Kidney (tissue), 13 donors: ENCODE measurements at regions not wholly inside any gene's neighbourhood (a gene's known extent, or its start where the extent isn't known, plus 50 kb on each side); places are given as distances from the start of the nearest gene placed in this dataset.

Experiments used
- DNase-seq, 5 donors: peaks; one replicate each; pipeline ENCODE4 v3.0.0-alpha.2; 2013 to 2020
- FAIRE-seq: peaks from 2 replicates; lab custom pipeline; 2012; peaks lifted over from hg19 to GRCh38; lab: Jason Lieb, UNC
- H3K27ac ChIP-seq, 2 donors: one replicate each; pipeline ENCODE4 v1.7.0; 2013; ENCODE audit warnings: low read depth in 2 of 2, low read length in 2 of 2, inconsistent platforms in 1 of 2
- H3K27me3 ChIP-seq: one replicate; pipeline ENCODE4 v1.7.1; 2013; ENCODE audit warnings: low read length, inconsistent platforms; ENCODE audit not compliant: control insufficient read depth, insufficient read depth
- H3K36me3 ChIP-seq, 3 donors: one replicate each; pipeline versions ENCODE4 v1.7.0 to v1.7.1; 2013; ENCODE audit warnings: low read length in 3 of 3, control low read depth in 1 of 3, inconsistent platforms in 1 of 3; ENCODE audit not compliant: insufficient read depth in 3 of 3, control insufficient read depth in 2 of 3
- H3K4me1 ChIP-seq, 3 donors: one replicate each; pipeline versions ENCODE4 v1.7.0 to v1.7.1; 2013; ENCODE audit warnings: low read length in 3 of 3, inconsistent platforms in 1 of 3, low read depth in 1 of 3; ENCODE audit not compliant: control insufficient read depth in 2 of 3, insufficient read depth in 2 of 3
- H3K4me3 ChIP-seq, 3 donors: one replicate each; pipeline versions ENCODE4 v1.7.0 to v1.8.1; 2013; ENCODE audit warnings: low read length in 3 of 3, control low read depth in 1 of 3, inconsistent platforms in 1 of 3
- H3K9ac ChIP-seq, 3 donors: one replicate each; pipeline versions ENCODE4 v1.7.0 to v1.7.1; 2013; ENCODE audit warnings: low read length in 3 of 3, control low read depth in 1 of 3, inconsistent platforms in 1 of 3
- H3K9me3 ChIP-seq, 3 donors: one replicate each; pipeline versions ENCODE4 v1.7.0 to v1.7.1; 2013; ENCODE audit warnings: low read length in 3 of 3, control low read depth in 1 of 3, inconsistent platforms in 1 of 3; ENCODE audit not compliant: control insufficient read depth in 2 of 3, insufficient read depth in 1 of 3
- CTCF ChIP-seq: IDR thresholded peaks from 3 replicates; pipeline ENCODE4 v1.5.1; 2012; ENCODE audit warnings: mild to moderate bottlenecking, moderate library complexity, borderline replicate concordance; ENCODE audit not compliant: insufficient read depth; ENCODE audit errors: extremely low read depth
- intact Hi-C: fragments of 100-400 bp; cut with DNase I; formaldehyde crosslinking; loops from one replicate; pipeline ENCODE4 v1.11.1; 2022
- donor health status: control.
- donor health status: control.
- donor health status: control.
- donor health status: control.
- donor health status: control.
- donor health status: DM: yes; HTN: yes; CAD: no.
- donor health status: Normal renal cell carcinoma (clear cell type).

- Histone ChIP-seq H3K27ac (no peak overlapping the region), H3K4me1 (no peaks in the 10 kb centered on the region), H3K9me3 (no peaks in the 10 kb centered on the region), H3K9ac (no peak overlapping the region), H3K36me3 (no peaks in the 10 kb centered on the region), H3K27me3 (no peaks in the 10 kb centered on the region), H3K4me3 (no peak overlapping the region)
- TF ChIP-seq CTCF = no peak
- no peak for DNase-seq
- no peak for FAIRE-seq
- intact Hi-C loops = no loop called here
Measured at GRCh38 chr14:61152851-61153364, 128.2 kb downstream of the TMEM30B start.

- FAIRE-seq (no peak), DNase-seq (no peak)
Measured at GRCh38 chr14:61151251-61151650, 129.9 kb downstream of the TMEM30B start.

GRCh38 chr14:61150851-61151250 is 130.3 kb downstream of the TMEM30B start:
- no peak overlapping the region for H3K27ac ChIP-seq

More at GRCh38 chr14:61151251-61151650, 129.9 kb downstream of the TMEM30B start:
- Histone ChIP-seq H3K27ac (no peak overlapping the region), H3K9me3 (no peaks in the 10 kb centered on the region), H3K9ac (no peak overlapping the region), H3K36me3 (no peaks in the 10 kb centered on the region), H3K4me3 (no peak overlapping the region), H3K4me1 (no peaks in the 10 kb centered on the region), H3K27me3 (no peaks in the 10 kb centered on the region)
- intact Hi-C loops = no loop called here
- TF ChIP-seq CTCF = no peak

More at GRCh38 chr14:61150851-61151250, 130.3 kb downstream of the TMEM30B start:
- H3K4me1 ChIP-seq = no peaks in the 10 kb centered on the region
- no peaks in the 10 kb centered on the region for H3K36me3 ChIP-seq
- intact Hi-C loops = no loop called here
- FAIRE-seq (no peak), DNase-seq (no peak)
- H3K9ac ChIP-seq = no peak overlapping the region
- TF ChIP-seq CTCF = no peak
- H3K9me3 ChIP-seq = no peaks in the 10 kb centered on the region
- no peak overlapping the region for H3K4me3 ChIP-seq
- no peaks in the 10 kb centered on the region for H3K27me3 ChIP-seq
